SU-DHL-6 (cell line): ENCODE measurements at regions not wholly inside any gene's neighbourhood (a gene's known extent, or its start where the extent isn't known, plus 50 kb on each side); places are given as distances from the start of the nearest gene placed in this dataset.

Experiments used
- H2AFZ ChIP-seq: fragments of 200-600 bp; sonication (generic); 2 replicates; pipeline ENCODE4 v1.6.1; 2014; ENCODE audit warnings: low read depth, mild to moderate bottlenecking, moderate library complexity, mixed read lengths, antibody characterized with exemption, low read length; ENCODE audit not compliant: severe bottlenecking
- H3F3A ChIP-seq: fragments of 200-600 bp; shearing (Covaris generic); 2 replicates; pipeline ENCODE4 v1.6.0; 2016; ENCODE audit warnings: antibody characterized with exemption, mild to moderate bottlenecking; ENCODE audit not compliant: insufficient read depth
- H3K27ac ChIP-seq: fragments of 200-600 bp; sonication (generic); 2 replicates; pipeline ENCODE4 v1.5.1; 2016; ENCODE audit warnings: low read depth, mild to moderate bottlenecking, low read length, moderate library complexity, mixed read lengths
- H3K27me3 ChIP-seq: fragments of 200-600 bp; sonication (generic), shearing (Covaris generic); 2 replicates; pipeline ENCODE4 v1.6.0; 2014; ENCODE audit warnings: mild to moderate bottlenecking, low read length
- H3K36me3 ChIP-seq: fragments of 200-600 bp; sonication (generic); 2 replicates; pipeline ENCODE4 v1.6.1; 2014; ENCODE audit warnings: mild to moderate bottlenecking, low read length, mixed read lengths
- H3K4me2 ChIP-seq: fragments of 300-600, 200-600 bp; shearing (Covaris generic), sonication (generic); 2 replicates; pipeline ENCODE4 v1.6.0; 2014; ENCODE audit warnings: low read length, low read depth, mild to moderate bottlenecking; ENCODE audit not compliant: poor library complexity, severe bottlenecking
- H3K4me3 ChIP-seq: fragments of 200-600 bp; sonication (generic); 2 replicates; pipeline ENCODE4 v1.5.1; 2014; ENCODE audit warnings: antibody characterized with exemption, low read length, mild to moderate bottlenecking, mixed read lengths; ENCODE audit not compliant: insufficient read depth, poor library complexity, severe bottlenecking
- H3K79me2 ChIP-seq: fragments of 200-600 bp; sonication (generic); 2 replicates; pipeline ENCODE4 v1.6.1; 2014; ENCODE audit warnings: mild to moderate bottlenecking, low read length, moderate library complexity; ENCODE audit not compliant: insufficient read depth
- H3K9ac ChIP-seq: fragments of 200-600 bp; sonication (generic); 2 replicates; pipeline ENCODE4 v1.7.0; 2014; ENCODE audit warnings: mild to moderate bottlenecking, low read length
- H3K9me2 ChIP-seq: fragments of 200-600 bp; sonication (generic); replicated peaks from 2 replicates; pipeline ENCODE4 v1.6.1; 2014; ENCODE audit warnings: low read length; ENCODE audit not compliant: insufficient read depth
- H3K9me3 ChIP-seq: fragments of 200-600 bp; sonication (generic); 2 replicates; pipeline ENCODE4 v1.6.1; 2014; ENCODE audit warnings: low read length, mixed read lengths; ENCODE audit not compliant: insufficient read depth
- H4K20me1 ChIP-seq: fragments of 200-600 bp; sonication (generic); 2 replicates; pipeline ENCODE4 v1.6.1; 2014; ENCODE audit warnings: low read depth, mild to moderate bottlenecking, antibody characterized with exemption, low read length, moderate library complexity, mixed read lengths
- EZH2phosphoT487 ChIP-seq: fragments of 200-600 bp; sonication (generic), shearing (Covaris generic); conservative IDR thresholded peaks from 2 replicates; pipeline ENCODE4 v1.6.1; 2018; ENCODE audit warnings: mild to moderate bottlenecking, antibody characterized with exemption, low read length, moderate library complexity, mixed read lengths
- TF ChIP-seq, protein P1 (sequence below): fragments of 200-600 bp; sonication (generic); IDR thresholded peaks from one replicate; pipeline ENCODE4 v1.5.1; 2017; ENCODE audit warnings: antibody characterized with exemption, mild to moderate bottlenecking, low read length, moderate library complexity; ENCODE audit not compliant: insufficient read depth, poor library complexity, severe bottlenecking

DNA sequence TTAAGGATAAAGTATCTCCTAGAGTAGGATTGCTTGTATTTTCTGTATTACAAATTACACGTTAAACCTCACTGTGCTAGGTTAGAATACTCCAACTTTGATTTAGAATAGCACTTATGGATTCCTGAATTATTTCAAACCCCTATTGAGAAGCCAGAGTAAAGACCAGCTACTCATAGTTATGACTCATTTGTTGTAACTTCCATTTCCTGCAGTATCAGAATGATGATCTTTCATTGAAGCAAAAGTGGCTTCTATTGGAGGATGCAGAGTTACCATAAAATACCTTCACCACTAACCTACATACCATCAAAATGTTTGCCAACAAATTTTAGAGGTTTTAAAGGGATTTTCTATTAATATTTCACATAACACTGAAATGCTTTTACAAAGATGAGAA lies 1322.7 kb upstream of the ALCAM start:
- TF ChIP-seq, protein P1, sequence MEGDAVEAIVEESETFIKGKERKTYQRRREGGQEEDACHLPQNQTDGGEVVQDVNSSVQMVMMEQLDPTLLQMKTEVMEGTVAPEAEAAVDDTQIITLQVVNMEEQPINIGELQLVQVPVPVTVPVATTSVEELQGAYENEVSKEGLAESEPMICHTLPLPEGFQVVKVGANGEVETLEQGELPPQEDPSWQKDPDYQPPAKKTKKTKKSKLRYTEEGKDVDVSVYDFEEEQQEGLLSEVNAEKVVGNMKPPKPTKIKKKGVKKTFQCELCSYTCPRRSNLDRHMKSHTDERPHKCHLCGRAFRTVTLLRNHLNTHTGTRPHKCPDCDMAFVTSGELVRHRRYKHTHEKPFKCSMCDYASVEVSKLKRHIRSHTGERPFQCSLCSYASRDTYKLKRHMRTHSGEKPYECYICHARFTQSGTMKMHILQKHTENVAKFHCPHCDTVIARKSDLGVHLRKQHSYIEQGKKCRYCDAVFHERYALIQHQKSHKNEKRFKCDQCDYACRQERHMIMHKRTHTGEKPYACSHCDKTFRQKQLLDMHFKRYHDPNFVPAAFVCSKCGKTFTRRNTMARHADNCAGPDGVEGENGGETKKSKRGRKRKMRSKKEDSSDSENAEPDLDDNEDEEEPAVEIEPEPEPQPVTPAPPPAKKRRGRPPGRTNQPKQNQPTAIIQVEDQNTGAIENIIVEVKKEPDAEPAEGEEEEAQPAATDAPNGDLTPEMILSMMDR = no peak
- no peak for TF ChIP-seq EZH2phosphoT487
- no peaks in the 10 kb centered on the region; the same call in 1 of the 2 replicates for H3F3A ChIP-seq
- no peaks in the 10 kb centered on the region for H4K20me1 ChIP-seq
- H3K4me3 ChIP-seq = no peak overlapping the region
- H3K4me2 ChIP-seq = no peak overlapping the region
- H3K9ac ChIP-seq = no peak overlapping the region
- H2AFZ ChIP-seq = no peak overlapping the region
- H3K9me2 ChIP-seq = no peaks in the 10 kb centered on the region
- no peak overlapping the region for H3K27ac ChIP-seq
- H3K79me2 ChIP-seq = no peaks in the 10 kb centered on the region
- no peaks in the 10 kb centered on the region for H3K9me3 ChIP-seq
- H3K36me3 ChIP-seq = no peaks in the 10 kb centered on the region
- H3K27me3 ChIP-seq = no peaks in the 10 kb centered on the region

DNA sequence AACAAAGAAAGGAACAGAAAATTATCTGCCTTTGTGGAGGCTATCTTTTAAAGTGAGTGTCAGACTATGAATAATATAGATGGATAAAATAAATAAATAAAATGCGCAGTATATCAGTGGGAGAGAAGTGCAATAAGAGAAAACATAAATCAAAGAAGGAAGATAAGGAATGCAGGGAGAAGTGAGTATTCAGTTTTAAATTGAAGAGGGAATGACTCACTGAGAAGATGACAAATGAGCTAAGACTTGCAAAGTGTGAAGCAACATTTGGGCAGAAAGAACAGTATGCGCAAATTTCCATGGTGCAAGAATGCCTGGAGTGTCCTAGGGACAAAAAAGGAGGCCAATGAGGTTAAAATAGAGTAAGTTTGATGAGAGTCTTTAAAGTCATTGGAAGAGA lies 1300.1 kb upstream of the ALCAM start:
- Histone ChIP-seq H3K79me2 (no peaks in the 10 kb centered on the region), H3K27me3 (no peaks in the 10 kb centered on the region), H3K4me3 (no peak overlapping the region), H4K20me1 (no peaks in the 10 kb centered on the region), H3K27ac (no peak overlapping the region), H3F3A (no peaks in the 10 kb centered on the region), H3K9me3 (no peaks in the 10 kb centered on the region), H3K9ac (no peak overlapping the region), H3K9me2 (no peaks in the 10 kb centered on the region), H3K36me3 (no peaks in the 10 kb centered on the region), H3K4me2 (no peak overlapping the region), H2AFZ (no peak overlapping the region)
- TF ChIP-seq, protein P1 = no peak
- TF ChIP-seq EZH2phosphoT487 = no peak

DNA sequence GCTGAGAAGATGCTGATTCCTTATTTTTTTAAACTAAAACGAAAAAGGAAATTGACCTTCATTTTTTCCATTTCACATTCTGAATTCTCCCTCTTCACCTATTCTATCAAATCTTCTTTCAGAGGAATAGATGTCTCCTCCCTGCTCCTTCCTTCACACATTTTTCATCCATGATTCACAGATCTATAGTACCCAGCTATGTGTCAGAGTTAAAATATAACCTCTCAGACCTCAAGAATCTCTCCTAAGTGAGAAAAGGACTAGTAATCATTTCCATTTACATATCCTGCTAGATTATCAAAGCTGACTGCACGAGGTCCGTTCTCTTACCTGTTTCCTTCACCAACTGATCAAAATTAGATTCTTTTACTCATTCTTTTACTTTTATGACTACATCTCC lies 1297.6 kb upstream of the ALCAM start:
- H3F3A ChIP-seq = no peaks in the 10 kb centered on the region
- no peak overlapping the region for H2AFZ ChIP-seq
- no peaks in the 10 kb centered on the region for H4K20me1 ChIP-seq
- no peak overlapping the region for H3K27ac ChIP-seq
- H3K4me3 ChIP-seq = no peak overlapping the region
- no peak overlapping the region for H3K4me2 ChIP-seq
- H3K27me3 ChIP-seq = no peaks in the 10 kb centered on the region
- H3K9ac ChIP-seq = no peak overlapping the region
- TF ChIP-seq, protein P1 = no peak
- TF ChIP-seq EZH2phosphoT487 = no peak
- no peaks in the 10 kb centered on the region for H3K79me2 ChIP-seq
- H3K9me3 ChIP-seq = no peaks in the 10 kb centered on the region
- H3K9me2 ChIP-seq = no peaks in the 10 kb centered on the region
- no peaks in the 10 kb centered on the region for H3K36me3 ChIP-seq
